ENCODE measurements at regions not wholly inside any gene's neighbourhood (a gene's known extent, or its start where the extent isn't known, plus 50 kb on each side); places are given as distances from the start of the nearest gene placed in this dataset.

- Mint-ChIP-seq H3K9me3 (no peaks in the 10 kb centered on the region), H3K4me3 (no peak overlapping the region), H3K27ac (no peak overlapping the region), H3K27me3 (ENCODE audit: insufficient read depth) (peaks cover 10% of the 10 kb centered on the region), H3K36me3 (ENCODE audit: low read depth) (no peaks in the 10 kb centered on the region), H3K4me1 (peaks cover 7% of the 10 kb centered on the region)
- Histone ChIP-seq H3K9me3 (ENCODE audit: control insufficient read depth, low read length) (no peaks in the 10 kb centered on the region), H3K27ac (ENCODE audit: low read depth, low read length) (no peak overlapping the region), H3K4me1 (ENCODE audit: control insufficient read depth, insufficient read depth, low read length) (no peaks in the 10 kb centered on the region), H3K9ac (ENCODE audit: extremely low read depth, low read length, poor library complexity, severe bottlenecking) (no peak overlapping the region), H3K36me3 (ENCODE audit: control insufficient read depth, insufficient read depth, low read length) (no peaks in the 10 kb centered on the region), H3K27me3 (ENCODE audit: control insufficient read depth, insufficient read depth, low read length, poor library complexity, severe bottlenecking) (no peaks in the 10 kb centered on the region), H3K4me3 (ENCODE audit: low read length) (no peak overlapping the region)
- no peak for TF ChIP-seq CTCF (conservative IDR thresholded peaks at IDR 0.05)
- peak; percentile 34 for DNase-seq
- WGBS, 2 experiments (ENCODE audit: insufficient coverage in 1 of 2, insufficient read length in 1 of 2): 84 to 89% methylated on average over 5 to 7 of the region's 7 CpGs
Observed at GRCh38 chr13:26923824-26924605, 163.4 kb upstream of the GPR12 start.

GRCh38 chr13:26921918-26922317 is 161.3 kb upstream of the GPR12 start:
- no peaks in the 10 kb centered on the region for H3K4me1 ChIP-seq (ENCODE audit: control insufficient read depth, insufficient read depth, low read length)
- no peaks in the 10 kb centered on the region for H3K36me3 Mint-ChIP-seq (ENCODE audit: low read depth)
- no peak overlapping the region for H3K27ac Mint-ChIP-seq
- H3K27me3 ChIP-seq (ENCODE audit: control insufficient read depth, insufficient read depth, low read length, poor library complexity, severe bottlenecking): no peaks in the 10 kb centered on the region
- no peak for TF ChIP-seq CTCF (conservative IDR thresholded peaks at IDR 0.05)
- H3K36me3 ChIP-seq (ENCODE audit: control insufficient read depth, insufficient read depth, low read length): no peaks in the 10 kb centered on the region
- no peak overlapping the region for H3K4me3 ChIP-seq (ENCODE audit: low read length)
- peaks cover 10% of the 10 kb centered on the region for H3K27me3 Mint-ChIP-seq (ENCODE audit: insufficient read depth)
- peaks cover 7% of the 10 kb centered on the region for H3K4me1 Mint-ChIP-seq
- no peak overlapping the region for H3K27ac ChIP-seq (ENCODE audit: low read depth, low read length)
- WGBS, 2 experiments (ENCODE audit: insufficient coverage in 1 of 2, insufficient read length in 1 of 2): 71 to 90% methylated on average over 2 to 7 of the region's 7 CpGs
- no peaks in the 10 kb centered on the region for H3K9me3 Mint-ChIP-seq
- H3K9me3 ChIP-seq (ENCODE audit: control insufficient read depth, low read length): no peaks in the 10 kb centered on the region
- no peak overlapping the region for H3K9ac ChIP-seq (ENCODE audit: extremely low read depth, low read length, poor library complexity, severe bottlenecking)
- DNase-seq: peak; percentile 0
- H3K4me3 Mint-ChIP-seq: no peak overlapping the region

GRCh38 chr13:26920614-26921355 is 160.2 kb upstream of the GPR12 start:
- WGBS, 2 experiments (ENCODE audit: insufficient coverage in 1 of 2, insufficient read length in 1 of 2): 84 to 89% methylated on average over 7 to 14 of the region's 14 CpGs
- peak; percentile 31 for DNase-seq
- Histone ChIP-seq H3K9ac (ENCODE audit: extremely low read depth, low read length, poor library complexity, severe bottlenecking) (no peak overlapping the region), H3K36me3 (ENCODE audit: control insufficient read depth, insufficient read depth, low read length) (no peaks in the 10 kb centered on the region), H3K4me1 (ENCODE audit: control insufficient read depth, insufficient read depth, low read length) (no peaks in the 10 kb centered on the region), H3K4me3 (ENCODE audit: low read length) (no peak overlapping the region), H3K27ac (ENCODE audit: low read depth, low read length) (no peak overlapping the region), H3K9me3 (ENCODE audit: control insufficient read depth, low read length) (no peaks in the 10 kb centered on the region), H3K27me3 (ENCODE audit: control insufficient read depth, insufficient read depth, low read length, poor library complexity, severe bottlenecking) (no peaks in the 10 kb centered on the region)
- H3K27ac Mint-ChIP-seq: no peak overlapping the region
- no peaks in the 10 kb centered on the region for H3K9me3 Mint-ChIP-seq
- peaks cover 7% of the 10 kb centered on the region for H3K27me3 Mint-ChIP-seq (ENCODE audit: insufficient read depth)
- no peaks in the 10 kb centered on the region for H3K36me3 Mint-ChIP-seq (ENCODE audit: low read depth)
- H3K4me3 Mint-ChIP-seq: no peak overlapping the region
- TF ChIP-seq CTCF (conservative IDR thresholded peaks at IDR 0.05): no peak
- H3K4me1 Mint-ChIP-seq: peaks cover 7% of the 10 kb centered on the region
